Left colon (tissue), 2 donors: ENCODE measurements at regions not wholly inside any gene's neighbourhood (a gene's known extent, or its start where the extent isn't known, plus 50 kb on each side); places are given as distances from the start of the nearest gene placed in this dataset.

Source experiments
- ATAC-seq: fragments of 200-7000 bp; cut with Tn5 transposase; one replicate; pipeline ENCODE4 v1.9.1; 2020; ENCODE audit warnings: mild to moderate bottlenecking, moderate library complexity
- DNase-seq, 2 donors: peaks; one replicate each; pipeline ENCODE4 v3.0.0-alpha.2; 2020
- intact Hi-C, 2 donors: fragments of 100-400 bp; cut with DNase I in 1 of 2; cut with micrococcal nuclease in 1 of 2; formaldehyde crosslinking; loops; one replicate each; pipeline versions ENCODE4 v1.11.2 to v1.14.0; 2022; cut with DNase I, micrococcal nuclease
- donor health status: DM: no; HTN: no; CAD: no.
- donor health status: DM: yes; HTN: yes; CAD: no.

DNA sequence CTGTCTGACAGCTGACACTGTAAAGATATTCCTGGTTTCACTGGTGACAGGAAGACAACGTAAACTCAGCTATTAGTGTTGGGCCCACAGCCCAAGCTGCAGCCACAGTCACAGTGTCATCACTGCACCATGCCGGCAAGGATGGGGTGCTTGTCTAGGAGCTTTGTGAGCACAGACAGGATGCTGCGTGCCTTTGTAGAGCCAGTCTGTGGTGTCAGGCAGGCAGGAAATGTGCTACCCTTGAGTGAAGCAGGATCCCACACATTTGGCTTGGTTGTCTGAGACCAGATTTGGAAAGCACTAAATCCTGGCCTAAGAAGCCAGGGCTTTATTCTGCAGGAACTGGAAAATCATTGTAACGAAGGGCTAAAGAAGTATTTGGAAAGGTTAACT is 121.6 kb upstream of the ADAMTS16 start:
- DNase-seq, result no peak
- ATAC-seq, result no peak
- intact Hi-C loops, result no loop called here

DNA sequence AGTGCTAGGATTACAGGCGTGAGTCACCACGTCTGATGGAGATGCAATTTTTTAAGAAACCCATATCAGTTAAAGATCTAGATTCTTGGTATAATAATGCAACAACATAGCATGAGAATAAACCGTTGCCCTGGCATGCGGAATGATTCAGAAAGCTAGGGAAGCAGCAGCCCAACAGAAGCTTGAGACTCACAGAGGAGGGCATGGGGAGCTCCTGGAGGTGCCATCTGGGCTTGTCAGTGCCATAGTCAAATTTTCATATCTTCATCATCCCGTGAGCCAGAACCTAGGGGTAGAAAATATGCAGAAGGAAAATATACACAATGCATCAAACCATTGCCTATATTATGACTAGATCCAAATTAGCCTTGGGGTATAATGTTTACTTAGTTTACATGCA is 118.7 kb upstream of the ADAMTS16 start:
- intact Hi-C loops, result no loop called here
- ATAC-seq, result no peak
- no peak for DNase-seq

DNA sequence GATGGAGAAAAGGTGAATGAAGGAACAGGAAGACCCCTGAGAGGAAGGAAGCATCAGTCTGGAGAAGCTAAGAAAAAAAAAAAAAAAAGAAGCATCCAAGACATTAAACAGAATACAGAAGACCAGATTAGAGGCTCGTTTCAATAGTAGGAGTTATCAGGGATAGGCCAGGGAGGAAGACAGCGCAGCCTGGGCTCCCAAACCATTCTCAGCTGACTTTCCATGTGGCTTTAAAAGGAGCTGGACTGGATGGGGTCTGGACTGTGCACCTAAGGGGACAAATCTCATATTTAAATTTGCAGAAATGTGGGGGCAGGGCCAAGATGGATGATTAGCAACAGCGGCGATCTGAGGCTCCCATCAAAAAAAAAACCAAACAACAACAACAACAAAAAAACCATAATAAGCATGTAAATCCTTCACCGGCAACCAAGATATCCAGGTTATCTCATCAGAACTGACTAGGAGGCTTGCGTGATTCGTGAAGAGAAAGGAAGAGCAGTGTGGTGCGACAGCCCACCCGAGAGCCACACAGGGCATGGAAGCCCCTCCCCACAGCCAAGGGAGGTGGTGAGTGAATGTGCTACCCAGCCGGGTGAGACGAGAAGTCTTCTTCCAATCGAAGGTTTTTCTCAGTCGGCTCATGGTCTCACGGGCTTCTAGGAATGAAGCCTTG is 114.9 kb upstream of the ADAMTS16 start:
- no peak for ATAC-seq
- DNase-seq, result no peak
- intact Hi-C loops, result no loop called here

DNA sequence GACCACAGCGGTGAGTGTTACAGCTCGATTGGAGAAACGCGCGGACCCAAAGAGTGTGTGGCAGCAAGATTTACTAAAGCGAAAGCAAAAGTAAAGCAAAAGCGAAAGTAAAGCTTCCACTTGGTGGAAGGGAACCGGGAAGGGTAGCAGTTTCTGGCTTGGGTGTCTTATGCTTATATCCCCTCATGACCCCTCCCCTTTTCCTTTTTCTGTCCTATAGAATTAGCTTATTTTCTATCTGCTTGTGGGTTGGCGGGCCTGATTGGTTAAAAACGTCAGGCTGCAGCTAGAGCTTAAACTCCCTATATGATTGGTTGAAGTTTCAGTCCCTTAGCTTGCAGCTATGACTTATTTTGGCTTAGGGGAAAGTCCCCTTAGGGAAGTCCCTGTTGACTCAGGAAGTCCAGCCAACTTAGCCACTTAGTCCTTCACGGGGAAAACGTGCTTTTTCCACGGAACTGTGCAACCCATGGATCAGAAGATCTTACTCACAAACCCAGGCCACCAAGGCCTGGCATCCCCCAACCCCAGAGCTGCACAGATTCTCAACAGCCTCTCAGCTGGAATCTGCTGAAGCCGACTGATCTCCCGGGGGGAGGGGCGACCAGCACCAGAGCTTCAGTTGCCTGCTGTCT is 114.2 kb upstream of the ADAMTS16 start:
- DNase-seq (no peak), ATAC-seq (no peak)
- intact Hi-C loops, result no loop called here

DNA sequence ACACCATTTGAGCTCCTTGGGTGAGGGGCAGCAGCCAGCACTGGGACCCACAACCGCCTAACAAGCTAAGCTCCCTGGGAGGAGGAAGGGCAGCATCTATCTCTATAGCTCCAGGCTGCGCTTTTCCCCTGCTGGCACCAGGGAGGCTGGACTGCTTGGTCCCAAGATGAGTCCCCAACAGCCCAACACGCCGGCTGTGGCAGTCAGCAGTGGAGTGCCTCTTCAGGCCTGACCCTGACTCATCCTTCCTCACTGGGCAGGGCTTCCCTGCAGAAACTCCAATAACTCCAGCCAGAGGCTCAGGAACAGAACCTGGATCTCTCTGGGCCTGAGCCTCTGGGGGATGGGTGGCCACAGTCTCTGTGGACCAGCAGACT is 113.7 kb upstream of the ADAMTS16 start:
- no peak for ATAC-seq
- no peak for DNase-seq
- intact Hi-C loops, result no loop called here

DNA sequence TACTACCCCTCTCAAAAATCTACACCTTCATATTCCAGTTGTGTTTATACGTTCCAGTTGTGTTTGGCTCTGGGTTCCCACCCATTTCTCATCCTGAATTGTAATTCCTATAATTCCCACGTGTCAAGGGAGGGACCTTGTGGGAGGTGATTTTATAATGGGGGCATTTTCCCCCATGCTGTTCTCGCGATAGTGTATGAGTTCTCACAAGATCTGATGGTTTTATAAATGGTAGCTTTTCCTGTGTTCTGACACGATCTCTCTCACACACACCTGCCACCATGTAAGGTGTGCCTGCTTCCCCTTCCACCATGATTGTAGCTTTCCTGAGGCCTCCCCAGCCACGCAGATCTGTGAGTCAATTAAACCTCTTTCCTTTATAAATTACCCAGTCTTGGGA is 108.5 kb upstream of the ADAMTS16 start:
- no peak for ATAC-seq
- DNase-seq, result no peak
- intact Hi-C loops, result no loop called here

- ATAC-seq, result no peak
- no peak for DNase-seq
- intact Hi-C loops, result no loop called here
Measured at GRCh38 chr5:5037674-5038073, 102.5 kb upstream of the ADAMTS16 start.

DNA sequence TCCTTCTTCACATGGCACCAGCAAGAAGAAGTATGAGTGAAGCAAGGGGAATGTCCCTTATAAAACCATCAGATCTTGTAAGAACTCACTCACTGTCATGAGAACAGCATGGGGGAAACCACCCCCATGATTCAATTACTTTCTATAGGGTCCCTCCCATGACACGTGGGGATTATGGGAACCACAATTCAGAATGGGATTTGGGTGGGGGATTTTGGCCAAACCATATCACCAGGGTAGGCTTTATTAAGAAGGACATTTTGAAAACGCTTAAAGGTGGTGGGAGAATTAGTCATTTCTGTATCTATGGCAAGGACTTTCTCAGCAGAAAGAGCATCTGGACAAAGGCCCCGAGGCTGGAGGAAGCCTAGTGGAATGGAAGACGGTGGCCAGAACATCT is 100.2 kb upstream of the ADAMTS16 start:
- no peak for ATAC-seq
- no peak for DNase-seq
- intact Hi-C loops, result no loop called here

GRCh38 chr5:5040712-5041111 is 99.4 kb upstream of the ADAMTS16 start:
- intact Hi-C loops, result no loop called here
- ATAC-seq (no peak), DNase-seq (no peak)

- no peak for ATAC-seq
- DNase-seq, result no peak
- intact Hi-C loops, result no loop called here
Measured at GRCh38 chr5:5042806-5043205, 97.3 kb upstream of the ADAMTS16 start.

DNA sequence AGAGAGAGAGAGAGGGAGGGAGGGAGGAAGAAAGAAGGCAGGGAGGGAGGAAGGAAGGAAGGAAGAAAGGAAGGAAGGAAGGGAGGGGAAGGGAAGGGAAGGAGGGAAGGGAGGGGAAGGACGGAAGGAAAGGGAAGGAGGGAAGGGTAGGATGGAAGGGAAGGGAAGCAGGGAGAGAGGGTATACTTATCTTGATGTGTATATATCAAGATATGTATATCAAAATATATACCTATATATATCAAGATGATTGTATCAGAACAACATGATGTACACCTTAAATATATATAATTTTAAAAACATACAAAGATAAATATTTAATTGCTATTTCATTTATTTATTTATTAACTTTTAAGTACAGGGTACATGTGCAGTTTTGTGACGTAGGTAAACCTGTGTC is 96.8 kb upstream of the ADAMTS16 start:
- DNase-seq (no peak), ATAC-seq (no peak)
- intact Hi-C loops, result no loop called here

- ATAC-seq, result no peak
- DNase-seq, result no peak
- intact Hi-C loops, result no loop called here
Measured at GRCh38 chr5:5044247-5044840, 95.8 kb upstream of the ADAMTS16 start.

DNA sequence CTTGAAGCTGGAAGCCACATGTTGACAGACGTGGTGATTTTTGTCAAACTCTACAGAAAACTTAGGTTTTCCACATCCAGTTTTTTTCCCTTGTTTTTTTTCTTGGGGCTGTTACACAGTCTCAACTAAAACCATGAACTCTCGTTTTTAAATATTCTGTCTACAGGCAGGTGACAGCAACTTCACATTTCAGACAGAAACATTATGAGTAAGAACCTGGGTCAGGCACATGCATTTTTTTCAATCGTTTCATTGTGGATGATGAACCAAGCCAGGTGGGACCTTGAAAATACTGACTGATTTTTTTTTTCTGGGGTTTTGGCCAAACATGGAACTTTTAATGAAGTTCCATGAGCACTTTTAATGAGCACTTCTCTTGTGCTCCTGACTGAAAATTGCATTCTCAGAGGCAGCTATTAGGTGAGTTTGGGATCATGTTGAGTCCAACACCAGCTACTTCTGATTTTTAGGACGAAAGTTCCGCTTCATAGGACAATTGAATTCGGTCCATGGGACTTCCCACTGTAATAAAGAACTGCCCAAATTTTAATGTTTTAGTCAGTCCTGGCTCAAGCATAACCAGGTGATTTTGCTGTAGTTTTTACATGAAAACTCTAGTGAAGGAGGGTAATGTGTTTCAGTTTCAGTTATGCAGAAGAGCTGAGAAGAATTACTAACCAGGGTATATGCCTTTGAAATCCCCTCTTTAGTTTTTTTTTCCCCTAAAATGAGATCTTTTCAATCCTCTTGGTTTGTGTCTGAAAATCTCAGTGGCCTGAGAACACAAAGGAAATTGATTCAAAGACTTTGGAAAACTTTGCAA is 93.2 kb upstream of the ADAMTS16 start:
- DNase-seq (no peak), ATAC-seq (no peak)
- intact Hi-C loops, result no loop called here

DNA sequence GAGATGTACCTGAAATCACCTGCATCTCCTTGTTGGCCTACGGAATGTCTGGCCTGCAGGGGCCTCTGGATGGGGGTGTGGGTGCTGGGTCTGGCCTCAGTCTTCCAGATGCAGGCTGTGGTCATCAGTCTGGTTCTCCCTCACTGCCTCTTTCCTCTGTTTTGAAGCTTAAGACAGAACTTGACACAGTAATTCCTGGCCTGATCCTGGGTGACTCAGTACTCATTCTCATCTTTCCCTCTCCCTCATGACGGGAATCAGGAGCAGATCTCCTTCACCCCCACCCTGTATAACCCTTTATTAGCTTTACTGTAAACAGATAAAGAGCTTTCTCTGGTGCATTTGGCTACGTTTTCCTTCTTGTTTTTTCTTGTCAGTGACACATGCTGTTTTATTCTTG is 89.3 kb upstream of the ADAMTS16 start:
- intact Hi-C loops, result no loop called here
- no peak for DNase-seq
- ATAC-seq, result no peak

- ATAC-seq (no peak), DNase-seq (no peak)
- intact Hi-C loops, result no loop called here
Measured at GRCh38 chr5:5055712-5056111, 84.4 kb upstream of the ADAMTS16 start.

- ATAC-seq (no peak), DNase-seq (no peak)
- intact Hi-C loops, result no loop called here
Measured at GRCh38 chr5:5061836-5062235, 78.3 kb upstream of the ADAMTS16 start.

DNA sequence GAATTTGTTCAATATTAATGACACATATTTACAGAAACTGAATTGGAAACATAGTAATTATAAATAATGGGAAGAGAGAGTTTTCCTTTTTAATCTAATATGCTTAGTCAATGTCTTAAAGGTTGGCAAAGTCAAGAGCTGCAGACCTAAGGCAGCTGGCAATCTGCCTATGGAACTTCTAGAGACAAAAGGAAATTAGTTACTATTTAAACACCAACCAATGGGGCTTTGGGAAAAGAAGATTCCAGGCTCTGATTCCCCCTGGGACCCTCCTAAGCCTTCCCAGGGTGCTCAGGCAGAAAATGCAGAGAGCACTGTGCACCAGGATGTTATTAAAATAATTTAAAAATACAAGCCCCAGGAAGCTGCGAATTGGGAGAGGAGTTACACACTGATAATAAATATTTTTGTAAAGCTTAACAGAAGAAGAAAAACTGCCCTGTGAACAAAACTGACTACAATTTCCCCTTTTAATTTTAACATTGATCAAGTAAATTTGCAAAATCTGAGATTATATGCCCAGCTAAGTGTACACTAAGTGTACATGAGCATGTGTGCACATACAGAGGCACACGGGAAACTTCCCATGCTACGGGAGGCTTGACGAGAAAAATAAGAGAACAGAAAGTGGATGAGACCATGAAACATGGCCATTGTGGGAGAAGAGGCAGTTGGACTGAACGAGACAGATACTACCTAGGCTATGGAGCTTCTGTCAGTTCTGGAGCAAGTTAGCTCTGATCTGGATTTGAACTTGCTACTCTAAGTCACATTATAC is 77.4 kb upstream of the ADAMTS16 start:
- DNase-seq (no peak), ATAC-seq (no peak)
- intact Hi-C loops, result no loop called here

DNA sequence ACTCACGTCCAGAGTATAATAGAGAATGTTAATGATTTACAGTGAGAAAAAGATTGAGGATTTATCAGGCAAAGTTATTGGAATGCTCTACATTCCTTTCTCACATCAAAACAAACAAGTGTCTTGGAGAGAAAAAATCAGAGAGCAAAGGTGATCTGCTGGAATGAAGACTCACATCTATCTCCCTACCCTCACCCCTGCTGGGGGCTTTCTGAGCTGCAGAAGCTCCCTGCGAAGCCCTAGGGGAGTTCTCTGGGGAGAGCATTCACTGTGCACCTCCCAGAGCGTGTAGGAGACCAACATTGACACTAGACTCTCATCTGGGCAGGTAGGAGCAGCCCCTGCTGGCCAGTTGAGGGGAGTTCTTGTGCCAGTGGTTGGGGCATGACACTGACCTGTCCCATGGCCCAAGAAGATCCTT is 76.6 kb upstream of the ADAMTS16 start:
- no peak for DNase-seq
- no peak for ATAC-seq
- intact Hi-C loops, result no loop called here

- no peak for ATAC-seq
- DNase-seq, result no peak
- intact Hi-C loops, result no loop called here
Measured at GRCh38 chr5:5065472-5065871, 74.7 kb upstream of the ADAMTS16 start.
